Nephron (organoid): ENCODE measurements at regions not wholly inside any gene's neighbourhood (a gene's known extent, or its start where the extent isn't known, plus 50 kb on each side); places are given as distances from the start of the nearest gene placed in this dataset.

Experiments used
- H3K27ac Mint-ChIP-seq, 3 experiments: 2 replicates each; pipeline ENCODE4 v1.8.0; 2020; ENCODE audit warnings: mixed read lengths in 3 of 3, mild to moderate bottlenecking in 2 of 3, moderate library complexity in 1 of 3
- H3K27me3 Mint-ChIP-seq: 2 replicates; pipeline ENCODE4 v1.8.0; 2021; ENCODE audit warnings: low read depth, mild to moderate bottlenecking, moderate library complexity, mixed read lengths
- H3K36me3 Mint-ChIP-seq: 2 replicates; pipeline ENCODE4 v1.8.0; 2020; ENCODE audit warnings: low read depth, mixed read lengths
- H3K4me1 Mint-ChIP-seq: 2 replicates; pipeline ENCODE4 v1.8.0; 2020; ENCODE audit warnings: mixed read lengths
- H3K4me3 Mint-ChIP-seq, 3 experiments: 2 replicates each; pipeline ENCODE4 v1.8.0; 2020; ENCODE audit warnings: mild to moderate bottlenecking in 3 of 3, mixed read lengths in 3 of 3, moderate library complexity in 2 of 3
- H3K9me3 Mint-ChIP-seq: 2 replicates; pipeline ENCODE4 v1.8.0; 2020; ENCODE audit warnings: mixed read lengths
- TF ChIP-seq, protein P1 (sequence below), 3 experiments: fragments of 200-600 bp; sonication (generic); IDR thresholded peaks; one replicate each; pipeline ENCODE4 v1.5.0; 2021; ENCODE audit warnings: antibody characterized with exemption in 3 of 3; ENCODE audit not compliant: unreplicated experiment in 3 of 3

DNA sequence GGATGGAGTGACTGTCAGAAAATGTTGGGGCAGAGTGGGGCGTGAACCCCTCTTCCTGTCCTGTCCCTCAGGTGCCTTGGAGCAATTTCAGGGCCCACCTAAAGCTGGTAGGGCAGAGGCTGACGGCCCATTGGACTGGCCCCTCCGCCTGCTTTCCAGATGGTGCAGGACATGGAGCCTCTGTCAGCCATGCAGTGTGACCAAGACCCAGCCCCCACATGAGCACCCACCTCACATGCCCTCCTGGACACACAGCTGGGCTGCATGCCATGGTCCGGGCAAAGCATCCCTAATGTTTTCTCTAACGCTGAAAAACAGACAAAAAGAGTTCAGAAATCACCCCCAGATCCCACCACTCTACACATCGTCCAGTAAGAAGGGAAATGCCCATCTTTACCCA, 51.3 kb upstream of the PSAP start:
- Mint-ChIP-seq H3K4me1 (no peaks in the 10 kb centered on the region), H3K27me3 (peaks cover 11% of the 10 kb centered on the region), H3K9me3 (peaks cover 3% of the 10 kb centered on the region), H3K36me3 (no peaks in the 10 kb centered on the region), H3K27ac (no peak overlapping the region), H3K4me3 (no peak overlapping the region)
- TF ChIP-seq, protein P1, sequence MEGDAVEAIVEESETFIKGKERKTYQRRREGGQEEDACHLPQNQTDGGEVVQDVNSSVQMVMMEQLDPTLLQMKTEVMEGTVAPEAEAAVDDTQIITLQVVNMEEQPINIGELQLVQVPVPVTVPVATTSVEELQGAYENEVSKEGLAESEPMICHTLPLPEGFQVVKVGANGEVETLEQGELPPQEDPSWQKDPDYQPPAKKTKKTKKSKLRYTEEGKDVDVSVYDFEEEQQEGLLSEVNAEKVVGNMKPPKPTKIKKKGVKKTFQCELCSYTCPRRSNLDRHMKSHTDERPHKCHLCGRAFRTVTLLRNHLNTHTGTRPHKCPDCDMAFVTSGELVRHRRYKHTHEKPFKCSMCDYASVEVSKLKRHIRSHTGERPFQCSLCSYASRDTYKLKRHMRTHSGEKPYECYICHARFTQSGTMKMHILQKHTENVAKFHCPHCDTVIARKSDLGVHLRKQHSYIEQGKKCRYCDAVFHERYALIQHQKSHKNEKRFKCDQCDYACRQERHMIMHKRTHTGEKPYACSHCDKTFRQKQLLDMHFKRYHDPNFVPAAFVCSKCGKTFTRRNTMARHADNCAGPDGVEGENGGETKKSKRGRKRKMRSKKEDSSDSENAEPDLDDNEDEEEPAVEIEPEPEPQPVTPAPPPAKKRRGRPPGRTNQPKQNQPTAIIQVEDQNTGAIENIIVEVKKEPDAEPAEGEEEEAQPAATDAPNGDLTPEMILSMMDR (IDR thresholded peaks at IDR 0.05; ENCODE audit: unreplicated experiment in 3 of 3) = no peak
